Ascending aorta (tissue), 2 donors: ENCODE measurements at regions not wholly inside any gene's neighbourhood (a gene's known extent, or its start where the extent isn't known, plus 50 kb on each side); places are given as distances from the start of the nearest gene placed in this dataset.
A peak's percentile ranks its signal among the peaks of the same experiment; 100 is the strongest.

Source experiments
- DNase-seq, 2 donors: peaks; one replicate each; pipeline ENCODE4 v3.0.0-alpha.2; 2019; ENCODE audit warnings: low spot score in 2 of 2
- H3K27ac ChIP-seq, 2 donors: fragments of 200-600 bp; sonication (generic); one replicate each; pipeline ENCODE4 v1.5.1; 2016 to 2017; ENCODE audit warnings: mild to moderate bottlenecking in 1 of 2
- H3K27me3 ChIP-seq: fragments of 200-600 bp; sonication (generic); one replicate; pipeline ENCODE4 v1.5.1; 2017
- H3K36me3 ChIP-seq, 2 donors: fragments of 200-600 bp; sonication (generic); one replicate each; pipeline ENCODE4 v1.5.1; 2016
- H3K4me1 ChIP-seq, 2 donors: fragments of 200-600 bp; sonication (generic); one replicate each; pipeline ENCODE4 v1.5.1; 2016 to 2017; ENCODE audit warnings: mild to moderate bottlenecking in 1 of 2
- H3K4me3 ChIP-seq, 2 donors: fragments of 200-600 bp; sonication (generic); one replicate each; pipeline ENCODE4 v1.5.1; 2016 to 2017; ENCODE audit warnings: mild to moderate bottlenecking in 1 of 2
- H3K9me3 ChIP-seq, 2 donors: fragments of 200-600 bp; sonication (generic); one replicate each; pipeline ENCODE4 v1.5.1; 2016
- CTCF ChIP-seq, 3 experiments: fragments of 200-600 bp in 2 of 3; fragments of 450-650 bp in 1 of 3; sonication (generic) in 2 of 3; IDR thresholded peaks; one replicate each; pipeline ENCODE4 v1.5.1; 2016 to 2019; ENCODE audit warnings: antibody characterized with exemption in 3 of 3, mild to moderate bottlenecking in 1 of 3, moderate library complexity in 1 of 3
- intact Hi-C: fragments of 100-400 bp; cut with DNase I; formaldehyde crosslinking; loops from one replicate; pipeline ENCODE4 v1.15.1; 2023

GRCh38 chr13:34747507-34747906 lies 194.6 kb upstream of the NBEA start:
- no peak for DNase-seq
- H3K4me3 ChIP-seq: no peak overlapping the region
- intact Hi-C loops: no loop called here
- no peak for TF ChIP-seq CTCF (IDR thresholded peaks at IDR 0.05)
- H3K27me3 ChIP-seq: no peaks in the 10 kb centered on the region
- no peak overlapping the region for H3K27ac ChIP-seq
- no peaks in the 10 kb centered on the region for H3K4me1 ChIP-seq
- no peaks in the 10 kb centered on the region for H3K36me3 ChIP-seq
- no peaks in the 10 kb centered on the region for H3K9me3 ChIP-seq

- peak in 1 of 2 donors; percentile 62 for DNase-seq
- H3K4me3 ChIP-seq: no peak overlapping the region
- intact Hi-C loops: no loop called here
- H3K4me1 ChIP-seq: no peaks in the 10 kb centered on the region
- no peak overlapping the region for H3K27ac ChIP-seq
- H3K27me3 ChIP-seq: no peaks in the 10 kb centered on the region
- H3K9me3 ChIP-seq: no peaks in the 10 kb centered on the region
- TF ChIP-seq CTCF (IDR thresholded peaks at IDR 0.05): no peak
- no peaks in the 10 kb centered on the region for H3K36me3 ChIP-seq
Measured at GRCh38 chr13:34748073-34748472, 194.0 kb upstream of the NBEA start.

GRCh38 chr13:34748596-34748995 lies 193.5 kb upstream of the NBEA start:
- H3K9me3 ChIP-seq: no peaks in the 10 kb centered on the region
- intact Hi-C loops: no loop called here
- H3K4me1 ChIP-seq: no peaks in the 10 kb centered on the region
- H3K27ac ChIP-seq: no peak overlapping the region
- TF ChIP-seq CTCF (IDR thresholded peaks at IDR 0.05): no peak
- DNase-seq: no peak
- no peaks in the 10 kb centered on the region for H3K36me3 ChIP-seq
- H3K27me3 ChIP-seq: no peaks in the 10 kb centered on the region
- no peak overlapping the region for H3K4me3 ChIP-seq

GRCh38 chr13:34749046-34749445 lies 193.0 kb upstream of the NBEA start:
- H3K9me3 ChIP-seq: no peaks in the 10 kb centered on the region
- H3K27ac ChIP-seq: no peak overlapping the region
- H3K36me3 ChIP-seq: no peaks in the 10 kb centered on the region
- intact Hi-C loops: no loop called here
- no peak for TF ChIP-seq CTCF (IDR thresholded peaks at IDR 0.05)
- no peak overlapping the region for H3K4me3 ChIP-seq
- H3K4me1 ChIP-seq: no peaks in the 10 kb centered on the region
- H3K27me3 ChIP-seq: no peaks in the 10 kb centered on the region
- no peak for DNase-seq

- no peak for TF ChIP-seq CTCF (IDR thresholded peaks at IDR 0.05)
- no peak for DNase-seq
- no peaks in the 10 kb centered on the region for H3K36me3 ChIP-seq
- H3K27me3 ChIP-seq: no peaks in the 10 kb centered on the region
- H3K9me3 ChIP-seq: no peaks in the 10 kb centered on the region
- H3K4me1 ChIP-seq: no peaks in the 10 kb centered on the region
- intact Hi-C loops: no loop called here
- no peak overlapping the region for H3K27ac ChIP-seq
- H3K4me3 ChIP-seq: peak overlapping the region; percentile 35 to 47
Measured at GRCh38 chr13:34750078-34750931, 191.8 kb upstream of the NBEA start.
